Cardiac fibroblast (primary cell): ENCODE measurements at regions not wholly inside any gene's neighbourhood (a gene's known extent, or its start where the extent isn't known, plus 50 kb on each side); places are given as distances from the start of the nearest gene placed in this dataset.
"Not testable (repeated sequence)": the region's sequence is repeated elsewhere in the genome, so short reads cannot be mapped to it uniquely, and the experiment has no call there.

Experiments
- DNase-seq, 2 donors: peaks; one replicate each; pipeline versions ENCODE4 v3.0.0 to v3.0.0-alpha.2; 2010; ENCODE audit warnings: low read depth in 2 of 2
- H3K4me3 ChIP-seq, 2 donors: replicated peaks in 1 of 2; 1 replicate in 1 of 2; 2 replicates in 1 of 2; pipeline ENCODE4 v1.5.1; 2011; ENCODE audit warnings: low read depth in 2 of 2, low read length in 2 of 2, mild to moderate bottlenecking in 2 of 2, moderate library complexity in 1 of 2
- TF ChIP-seq, protein P1 (sequence below): IDR thresholded peaks from one replicate; pipeline ENCODE4 v1.5.1; 2011; ENCODE audit warnings: low read depth, mild to moderate bottlenecking, low read length, inconsistent platforms

DNA sequence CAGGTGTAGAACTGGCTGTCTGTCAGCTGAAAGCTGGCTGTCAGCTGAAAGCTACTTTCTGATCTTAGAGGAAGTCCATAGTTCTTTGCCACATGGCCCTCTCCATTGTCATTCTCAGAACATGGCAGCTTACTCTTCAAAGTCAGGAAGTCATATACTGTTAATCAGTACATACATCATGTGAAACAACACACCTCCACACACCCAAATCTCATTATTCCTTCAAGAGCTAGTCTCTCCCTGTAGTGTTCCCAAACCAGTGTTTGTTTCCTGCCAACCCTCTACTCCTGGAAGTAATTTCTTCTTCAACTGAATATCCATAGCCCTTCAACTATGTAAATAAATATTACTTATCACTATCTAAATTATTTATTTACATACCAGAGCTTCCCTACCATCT is 58.9 kb downstream of the OR5AK2 start:
- TF ChIP-seq, protein P1, sequence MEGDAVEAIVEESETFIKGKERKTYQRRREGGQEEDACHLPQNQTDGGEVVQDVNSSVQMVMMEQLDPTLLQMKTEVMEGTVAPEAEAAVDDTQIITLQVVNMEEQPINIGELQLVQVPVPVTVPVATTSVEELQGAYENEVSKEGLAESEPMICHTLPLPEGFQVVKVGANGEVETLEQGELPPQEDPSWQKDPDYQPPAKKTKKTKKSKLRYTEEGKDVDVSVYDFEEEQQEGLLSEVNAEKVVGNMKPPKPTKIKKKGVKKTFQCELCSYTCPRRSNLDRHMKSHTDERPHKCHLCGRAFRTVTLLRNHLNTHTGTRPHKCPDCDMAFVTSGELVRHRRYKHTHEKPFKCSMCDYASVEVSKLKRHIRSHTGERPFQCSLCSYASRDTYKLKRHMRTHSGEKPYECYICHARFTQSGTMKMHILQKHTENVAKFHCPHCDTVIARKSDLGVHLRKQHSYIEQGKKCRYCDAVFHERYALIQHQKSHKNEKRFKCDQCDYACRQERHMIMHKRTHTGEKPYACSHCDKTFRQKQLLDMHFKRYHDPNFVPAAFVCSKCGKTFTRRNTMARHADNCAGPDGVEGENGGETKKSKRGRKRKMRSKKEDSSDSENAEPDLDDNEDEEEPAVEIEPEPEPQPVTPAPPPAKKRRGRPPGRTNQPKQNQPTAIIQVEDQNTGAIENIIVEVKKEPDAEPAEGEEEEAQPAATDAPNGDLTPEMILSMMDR: no peak
- no peak for DNase-seq

DNA sequence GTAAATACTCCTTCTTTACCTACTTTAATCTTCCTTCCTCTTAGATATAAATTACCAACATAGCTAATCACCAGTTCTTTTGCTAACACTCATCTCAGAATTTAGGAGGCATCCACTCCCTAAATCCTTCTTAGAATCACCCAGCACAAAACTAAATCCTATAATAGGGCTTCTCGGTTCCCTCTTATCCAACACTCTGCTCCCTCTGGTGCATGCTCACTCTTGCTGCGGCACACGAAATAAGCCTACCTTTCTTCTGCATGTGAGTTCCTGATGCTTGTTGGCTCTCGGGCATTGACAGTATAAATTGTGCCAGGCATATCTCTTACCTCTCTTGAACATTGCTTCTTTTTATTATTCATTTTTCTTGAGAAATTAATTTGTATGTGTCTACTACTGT is 61.0 kb downstream of the OR5AK2 start:
- no peak for DNase-seq
- H3K4me3 ChIP-seq: no peak overlapping the region
- TF ChIP-seq, protein P1: no peak

More for the DNA sequence above, 58.9 kb downstream of the OR5AK2 start:
- H3K4me3 ChIP-seq: no peak overlapping the region

DNA sequence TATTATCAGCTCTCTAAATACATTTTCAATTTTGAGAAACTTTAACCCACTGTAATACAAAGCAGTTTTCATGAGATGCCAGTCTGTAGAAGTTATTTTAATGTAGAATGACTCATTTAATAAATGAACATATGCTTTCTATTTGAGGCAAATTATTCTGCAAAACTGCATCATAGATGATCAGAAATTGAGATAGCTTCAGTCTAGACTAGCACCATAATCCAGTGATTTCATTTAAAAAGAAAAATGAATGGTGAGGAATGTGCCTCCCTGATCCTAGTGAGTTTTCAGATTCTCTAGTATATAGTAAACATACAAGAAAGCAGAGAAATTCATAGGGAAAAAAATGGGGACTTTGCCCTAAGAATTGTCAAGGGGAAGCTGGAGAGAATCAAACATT is 66.1 kb downstream of the OR5AK2 start:
- H3K4me3 ChIP-seq: no peak overlapping the region
- no peak for DNase-seq
- TF ChIP-seq, protein P1: no peak

DNA sequence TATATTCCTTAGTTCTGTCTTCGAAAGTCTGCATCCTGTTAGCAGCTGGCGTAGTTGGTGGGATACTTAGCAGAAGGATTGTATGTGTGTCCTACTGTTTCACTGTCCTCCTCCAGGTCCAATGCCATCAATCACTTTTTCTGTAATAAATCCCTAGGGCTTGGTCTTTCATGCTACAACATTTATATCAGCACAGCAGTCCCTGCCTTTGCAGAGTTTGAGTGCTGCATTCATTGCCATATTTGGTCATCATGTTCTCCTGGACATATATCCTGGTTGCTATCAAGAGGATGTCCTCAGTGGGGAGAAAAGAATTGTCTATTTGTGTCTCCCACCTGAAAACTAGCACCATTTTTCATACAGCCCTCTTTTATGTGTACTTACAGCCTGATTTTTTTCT is 67.0 kb downstream of the OR5AK2 start:
- TF ChIP-seq, protein P1: no peak
- DNase-seq: no peak

DNA sequence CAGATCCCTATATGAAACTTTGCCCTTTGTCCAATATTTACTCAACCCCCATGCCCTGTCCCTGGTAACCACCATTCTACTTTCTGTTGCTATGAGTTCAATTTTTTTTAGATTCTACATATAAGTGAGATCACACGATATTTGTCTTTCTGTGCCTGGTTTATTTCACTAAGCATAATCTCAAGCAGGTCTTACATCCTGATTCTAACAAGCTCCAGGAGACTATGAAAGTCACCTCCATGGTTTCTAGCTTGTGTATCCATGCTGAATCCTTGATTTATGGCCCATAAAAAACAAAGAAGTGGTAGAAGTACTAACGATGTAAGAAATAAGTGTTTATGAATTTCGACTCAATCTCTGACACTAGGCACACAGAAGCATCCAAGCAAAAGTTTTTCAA is 68.0 kb downstream of the OR5AK2 start:
- DNase-seq: no peak
- no peak overlapping the region for H3K4me3 ChIP-seq
- TF ChIP-seq, protein P1: no peak

More for the DNA sequence above, 67.0 kb downstream of the OR5AK2 start:
- no peak overlapping the region for H3K4me3 ChIP-seq

DNA sequence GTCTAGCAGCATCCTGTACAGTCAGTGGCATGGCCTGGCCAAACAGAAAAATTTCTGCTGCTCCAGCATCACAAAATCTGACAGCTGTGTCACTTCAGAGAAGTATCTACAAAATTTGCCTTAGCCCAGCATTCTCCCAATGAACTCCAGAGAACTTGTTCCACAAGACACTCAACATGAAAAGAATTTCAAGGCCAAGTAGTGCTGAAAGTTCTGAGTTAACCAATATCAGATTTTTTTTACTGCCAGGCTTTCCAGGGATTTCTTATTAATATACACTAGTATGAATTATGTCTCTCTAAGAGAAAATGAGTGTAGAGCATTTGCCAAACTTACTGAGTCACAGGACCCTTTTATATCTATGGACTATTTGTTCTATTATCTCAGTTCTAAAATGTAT is 68.8 kb downstream of the OR5AK2 start:
- TF ChIP-seq, protein P1: no peak
- no peak overlapping the region for H3K4me3 ChIP-seq
- no peak for DNase-seq

DNA sequence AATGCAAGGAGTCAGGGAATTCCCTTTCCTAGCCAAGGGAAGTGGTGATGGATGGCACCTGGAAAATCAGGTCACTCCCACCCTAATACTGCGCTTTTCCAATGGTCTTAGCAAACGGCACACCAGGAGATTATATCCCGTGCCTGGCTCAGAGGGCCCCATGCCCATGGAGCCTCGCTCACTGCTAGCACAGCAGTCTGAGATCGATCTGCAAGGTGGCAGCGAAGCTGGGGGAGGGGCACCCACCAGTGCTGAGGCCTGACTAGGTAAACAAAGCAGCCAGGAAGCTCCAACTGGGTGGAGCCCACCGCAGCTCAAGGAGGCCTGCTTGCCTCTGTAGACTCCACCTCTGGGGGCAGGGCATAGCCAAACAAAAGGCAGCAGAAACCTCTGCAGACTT is 74.2 kb downstream of the OR5AK2 start:
- not testable (repeated sequence) for H3K4me3 ChIP-seq, DNase-seq
